Mucosa of stomach (tissue), 1 donor: ENCODE measurements at regions not wholly inside any gene's neighbourhood (a gene's known extent, or its start where the extent isn't known, plus 50 kb on each side); places are given as distances from the start of the nearest gene placed in this dataset.

ENCODE experiments used
- H3K27me3 ChIP-seq: one replicate; pipeline ENCODE4 v1.7.0; 2013; ENCODE audit warnings: mild to moderate bottlenecking, low read length; ENCODE audit not compliant: control insufficient read depth, insufficient read depth
- H3K36me3 ChIP-seq: one replicate; pipeline ENCODE4 v1.7.0; 2013; ENCODE audit warnings: low read length; ENCODE audit not compliant: control insufficient read depth, insufficient read depth
- H3K4me1 ChIP-seq: one replicate; pipeline ENCODE4 v1.7.0; 2013; ENCODE audit warnings: mild to moderate bottlenecking, low read length; ENCODE audit not compliant: control insufficient read depth, insufficient read depth
- H3K4me3 ChIP-seq: one replicate; pipeline ENCODE4 v1.7.0; 2013; ENCODE audit warnings: low read length
- H3K9ac ChIP-seq: one replicate; pipeline ENCODE4 v1.7.0; 2013; ENCODE audit warnings: mild to moderate bottlenecking, low read length, moderate library complexity
- H3K9me3 ChIP-seq: one replicate; pipeline ENCODE4 v1.7.0; 2013; ENCODE audit warnings: mild to moderate bottlenecking, low read length, moderate library complexity; ENCODE audit not compliant: control insufficient read depth
- donor health status: Pancreatic carcinoma.

- H3K36me3 ChIP-seq = no peaks in the 10 kb centered on the region
- no peak overlapping the region for H3K9ac ChIP-seq
- H3K27me3 ChIP-seq = no peaks in the 10 kb centered on the region
- peaks cover 10% of the 10 kb centered on the region for H3K4me1 ChIP-seq
- H3K4me3 ChIP-seq = no peak overlapping the region
- H3K9me3 ChIP-seq = no peaks in the 10 kb centered on the region
Measured at GRCh38 chr2:144201126-144201525, 318.8 kb downstream of the ZEB2 start.

GRCh38 chr2:144198116-144198515 is 321.8 kb downstream of the ZEB2 start:
- H3K4me1 ChIP-seq = peaks cover 10% of the 10 kb centered on the region
- H3K9ac ChIP-seq = no peak overlapping the region
- no peaks in the 10 kb centered on the region for H3K27me3 ChIP-seq
- no peak overlapping the region for H3K4me3 ChIP-seq
- no peaks in the 10 kb centered on the region for H3K9me3 ChIP-seq
- no peaks in the 10 kb centered on the region for H3K36me3 ChIP-seq

- Histone ChIP-seq H3K27me3 (no peaks in the 10 kb centered on the region), H3K9me3 (no peaks in the 10 kb centered on the region), H3K9ac (no peak overlapping the region), H3K4me1 (peaks cover 10% of the 10 kb centered on the region), H3K36me3 (no peaks in the 10 kb centered on the region), H3K4me3 (no peak overlapping the region)
Measured at GRCh38 chr2:144194326-144195071, 325.4 kb downstream of the ZEB2 start.

GRCh38 chr2:144190908-144191605 is 328.9 kb downstream of the ZEB2 start:
- H3K9ac ChIP-seq = no peak overlapping the region
- H3K36me3 ChIP-seq = no peaks in the 10 kb centered on the region
- H3K9me3 ChIP-seq = no peaks in the 10 kb centered on the region
- H3K27me3 ChIP-seq = no peaks in the 10 kb centered on the region
- no peak overlapping the region for H3K4me3 ChIP-seq
- no peaks in the 10 kb centered on the region for H3K4me1 ChIP-seq

- H3K4me3 ChIP-seq = no peak overlapping the region
- no peaks in the 10 kb centered on the region for H3K27me3 ChIP-seq
- no peaks in the 10 kb centered on the region for H3K36me3 ChIP-seq
Measured at GRCh38 chr2:144183727-144184126, 336.2 kb downstream of the ZEB2 start.

GRCh38 chr2:144181001-144181400 is 338.9 kb downstream of the ZEB2 start:
- H3K9ac ChIP-seq = no peak overlapping the region
- H3K27me3 ChIP-seq = no peaks in the 10 kb centered on the region
- no peak overlapping the region for H3K4me3 ChIP-seq
- H3K9me3 ChIP-seq = no peaks in the 10 kb centered on the region
- no peaks in the 10 kb centered on the region for H3K36me3 ChIP-seq
- H3K4me1 ChIP-seq = no peaks in the 10 kb centered on the region

More at GRCh38 chr2:144183727-144184126, 336.2 kb downstream of the ZEB2 start:
- no peaks in the 10 kb centered on the region for H3K9me3 ChIP-seq
- no peak overlapping the region for H3K9ac ChIP-seq
- H3K4me1 ChIP-seq = no peaks in the 10 kb centered on the region

GRCh38 chr2:144180131-144180530 is 339.8 kb downstream of the ZEB2 start:
- Histone ChIP-seq H3K27me3 (no peaks in the 10 kb centered on the region), H3K9ac (no peak overlapping the region), H3K9me3 (no peaks in the 10 kb centered on the region), H3K36me3 (no peaks in the 10 kb centered on the region), H3K4me3 (no peak overlapping the region), H3K4me1 (no peaks in the 10 kb centered on the region)

- H3K9me3 ChIP-seq = no peaks in the 10 kb centered on the region
- H3K9ac ChIP-seq = no peak overlapping the region
Measured at GRCh38 chr2:144170179-144170578, 349.7 kb downstream of the ZEB2 start.

GRCh38 chr2:144166743-144167142 is 353.2 kb downstream of the ZEB2 start:
- H3K9ac ChIP-seq = no peak overlapping the region
- H3K9me3 ChIP-seq = no peaks in the 10 kb centered on the region
- no peaks in the 10 kb centered on the region for H3K4me1 ChIP-seq
- no peaks in the 10 kb centered on the region for H3K27me3 ChIP-seq
- no peak overlapping the region for H3K4me3 ChIP-seq
- H3K36me3 ChIP-seq = no peaks in the 10 kb centered on the region

More at GRCh38 chr2:144170179-144170578, 349.7 kb downstream of the ZEB2 start:
- Histone ChIP-seq H3K27me3 (no peaks in the 10 kb centered on the region), H3K4me1 (no peaks in the 10 kb centered on the region), H3K36me3 (no peaks in the 10 kb centered on the region), H3K4me3 (no peak overlapping the region)

GRCh38 chr2:144165599-144166250 is 354.2 kb downstream of the ZEB2 start:
- Histone ChIP-seq H3K4me1 (no peaks in the 10 kb centered on the region), H3K27me3 (no peaks in the 10 kb centered on the region), H3K9ac (no peak overlapping the region), H3K4me3 (no peak overlapping the region), H3K9me3 (no peaks in the 10 kb centered on the region), H3K36me3 (no peaks in the 10 kb centered on the region)

GRCh38 chr2:144163592-144163991 is 356.3 kb downstream of the ZEB2 start:
- Histone ChIP-seq H3K9me3 (no peaks in the 10 kb centered on the region), H3K27me3 (no peaks in the 10 kb centered on the region), H3K9ac (no peak overlapping the region), H3K4me3 (no peak overlapping the region), H3K4me1 (no peaks in the 10 kb centered on the region), H3K36me3 (no peaks in the 10 kb centered on the region)

GRCh38 chr2:144162652-144163051 is 357.3 kb downstream of the ZEB2 start:
- H3K4me1 ChIP-seq = no peaks in the 10 kb centered on the region
- no peak overlapping the region for H3K4me3 ChIP-seq
- no peak overlapping the region for H3K9ac ChIP-seq
- no peaks in the 10 kb centered on the region for H3K9me3 ChIP-seq
- H3K36me3 ChIP-seq = no peaks in the 10 kb centered on the region
- no peaks in the 10 kb centered on the region for H3K27me3 ChIP-seq
